ENCODE measurements at regions not wholly inside any gene's neighbourhood (a gene's known extent, or its start where the extent isn't known, plus 50 kb on each side); places are given as distances from the start of the nearest gene placed in this dataset.

GRCh38 chr1:56194701-56195300 lies 384.6 kb downstream of the PLPP3 start:
- no peaks in the 10 kb centered on the region for H3K79me2 ChIP-seq (ENCODE audit: insufficient read depth, low read depth, low read length)
- H3K9me2 ChIP-seq (ENCODE audit: insufficient read depth, low read length): no peaks in the 10 kb centered on the region
- POLR2A ChIA-PET: interaction anchor here (1.0 kb wide), 1 partner anchor 34 kb away, joined by 3 read pairs; no protein-coding TSS in a partner anchor
- TF ChIP-seq CTCF (conservative IDR thresholded peaks at IDR 0.05; ENCODE audit: low read length): no peak
- CTCF ChIA-PET (ENCODE audit: unreplicated experiment): no interaction called here
- H2AFZ ChIP-seq (ENCODE audit: low read length): no peak overlapping the region
- H3K4me3 ChIP-seq (ENCODE audit: low read depth, low read length, poor library complexity, severe bottlenecking): no peak overlapping the region
- H3K27ac ChIP-seq (ENCODE audit: low read depth, low read length, poor library complexity, severe bottlenecking): no peak overlapping the region
- H3K36me3 ChIP-seq (ENCODE audit: insufficient read depth, low read length): no peaks in the 10 kb centered on the region
- no peaks in the 10 kb centered on the region for H4K20me1 ChIP-seq (ENCODE audit: insufficient read depth, low read length)
- no peak overlapping the region for H3K4me2 ChIP-seq (ENCODE audit: low read length)
- DNase-seq (ENCODE audit: low spot score): no peak
- BruUV-seq (replicated peaks): no TSS peak
- no peaks in the 10 kb centered on the region for H3K9me3 ChIP-seq (ENCODE audit: low read length)
- intact Hi-C loops (cut with micrococcal nuclease; ENCODE audit: unreplicated experiment): no loop called here
- H3K4me1 ChIP-seq (ENCODE audit: insufficient read depth, low read length, poor library complexity, severe bottlenecking): no peaks in the 10 kb centered on the region

- POLR2A ChIA-PET: interaction anchor here (0.6 to 0.9 kb wide), 2 partner anchors 111 to 717 kb away, joined by 5 to 7 read pairs; no protein-coding TSS in a partner anchor
- DNase-seq (ENCODE audit: low spot score): no peak
Observed at GRCh38 chr1:56193656-56194055, 385.7 kb downstream of the PLPP3 start.

GRCh38 chr1:56191369-56191768 lies 388.0 kb downstream of the PLPP3 start:
- no TSS peak for BruUV-seq (replicated peaks)
- ChIA-PET POLR2A (interaction anchor here (0.6 kb wide), 1 partner anchor 9 kb away, joined by 3 read pairs; no protein-coding TSS in a partner anchor), CTCF (ENCODE audit: unreplicated experiment) (no interaction called here)
- H2AFZ ChIP-seq (ENCODE audit: low read length): no peak overlapping the region
- H3K4me3 ChIP-seq (ENCODE audit: low read depth, low read length, poor library complexity, severe bottlenecking): no peak overlapping the region
- no peak overlapping the region for H3K27ac ChIP-seq (ENCODE audit: low read depth, low read length, poor library complexity, severe bottlenecking)
- no peaks in the 10 kb centered on the region for H3K9me2 ChIP-seq (ENCODE audit: insufficient read depth, low read length)
- DNase-seq (ENCODE audit: low spot score): no peak
- no peaks in the 10 kb centered on the region for H4K20me1 ChIP-seq (ENCODE audit: insufficient read depth, low read length)
- no peak for TF ChIP-seq EZH2phosphoT487 (IDR thresholded peaks at IDR 0.05; ENCODE audit: borderline replicate concordance, low read depth, low read length)
- TF ChIP-seq CTCF (conservative IDR thresholded peaks at IDR 0.05; ENCODE audit: low read length): no peak
- H3K4me1 ChIP-seq (ENCODE audit: insufficient read depth, low read length, poor library complexity, severe bottlenecking): no peaks in the 10 kb centered on the region
- intact Hi-C loops (cut with micrococcal nuclease; ENCODE audit: unreplicated experiment): no loop called here
- H3K4me2 ChIP-seq (ENCODE audit: low read length): no peak overlapping the region
- no peaks in the 10 kb centered on the region for H3K79me2 ChIP-seq (ENCODE audit: insufficient read depth, low read depth, low read length)
- no peaks in the 10 kb centered on the region for H3K9me3 ChIP-seq (ENCODE audit: low read length)
- H3K36me3 ChIP-seq (ENCODE audit: insufficient read depth, low read length): no peaks in the 10 kb centered on the region

More at GRCh38 chr1:56193656-56194055, 385.7 kb downstream of the PLPP3 start:
- Histone ChIP-seq H3K36me3 (ENCODE audit: insufficient read depth, low read length) (no peaks in the 10 kb centered on the region), H3K79me2 (ENCODE audit: insufficient read depth, low read depth, low read length) (no peaks in the 10 kb centered on the region), H3K4me1 (ENCODE audit: insufficient read depth, low read length, poor library complexity, severe bottlenecking) (no peaks in the 10 kb centered on the region), H2AFZ (ENCODE audit: low read length) (no peak overlapping the region), H3K9me3 (ENCODE audit: low read length) (no peaks in the 10 kb centered on the region), H3K4me2 (ENCODE audit: low read length) (no peak overlapping the region), H3K9me2 (ENCODE audit: insufficient read depth, low read length) (no peaks in the 10 kb centered on the region), H3K27ac (ENCODE audit: low read depth, low read length, poor library complexity, severe bottlenecking) (no peak overlapping the region), H3K4me3 (ENCODE audit: low read depth, low read length, poor library complexity, severe bottlenecking) (no peak overlapping the region), H4K20me1 (ENCODE audit: insufficient read depth, low read length) (no peaks in the 10 kb centered on the region)
- BruUV-seq (replicated peaks): no TSS peak
- intact Hi-C loops (cut with micrococcal nuclease; ENCODE audit: unreplicated experiment): no loop called here
- CTCF ChIA-PET (ENCODE audit: unreplicated experiment): no interaction called here
- TF ChIP-seq CTCF (conservative IDR thresholded peaks at IDR 0.05; ENCODE audit: low read length) (no peak), EZH2phosphoT487 (IDR thresholded peaks at IDR 0.05; ENCODE audit: borderline replicate concordance, low read depth, low read length) (no peak)
